ENCODE measurements at regions not wholly inside any gene's neighbourhood (a gene's known extent, or its start where the extent isn't known, plus 50 kb on each side); places are given as distances from the start of the nearest gene placed in this dataset.

DNA sequence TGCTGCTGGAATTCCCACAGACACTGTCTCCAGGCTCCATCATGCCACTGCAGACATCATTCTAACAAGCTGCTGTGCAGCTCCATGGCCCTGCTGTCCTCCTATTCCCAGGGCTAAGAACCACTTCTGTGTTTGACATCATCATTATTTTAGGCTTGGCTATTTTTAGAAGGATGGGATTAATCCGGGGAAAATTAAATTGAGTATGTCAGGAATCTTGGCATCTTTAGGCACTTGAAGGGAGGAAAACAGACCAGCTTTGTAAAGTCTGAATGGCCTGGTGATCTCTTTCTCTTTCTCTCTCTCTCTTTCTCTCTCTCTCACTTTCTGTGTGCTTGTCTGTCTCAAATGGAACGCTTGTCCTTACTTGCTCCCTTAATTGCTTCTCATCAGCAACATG, 568.3 kb upstream of the FLRT2 start:
- no peak overlapping the region for H3K27ac ChIP-seq
- intact Hi-C loops (cut with DNase I) = no loop called here
- TF ChIP-seq CTCF (IDR thresholded peaks at IDR 0.05) (no peak), POLR2A (IDR thresholded peaks at IDR 0.05) (no peak)
- no peaks in the 10 kb centered on the region for H3K27me3 ChIP-seq
- H3K4me3 ChIP-seq = no peak overlapping the region
- H3K4me1 ChIP-seq (replicated peaks in 1 of 2) = no peaks in the 10 kb centered on the region
- H3K36me3 ChIP-seq (replicated peaks in 1 of 2) = no peaks in the 10 kb centered on the region
- no peak for DNase-seq
- H3K9me3 ChIP-seq (replicated peaks in 1 of 3) = no peaks in the 10 kb centered on the region
- WGBS, 4 donors = 63 to 71% (median 65%) methylated on average over 2 of the region's 2 CpGs

DNA sequence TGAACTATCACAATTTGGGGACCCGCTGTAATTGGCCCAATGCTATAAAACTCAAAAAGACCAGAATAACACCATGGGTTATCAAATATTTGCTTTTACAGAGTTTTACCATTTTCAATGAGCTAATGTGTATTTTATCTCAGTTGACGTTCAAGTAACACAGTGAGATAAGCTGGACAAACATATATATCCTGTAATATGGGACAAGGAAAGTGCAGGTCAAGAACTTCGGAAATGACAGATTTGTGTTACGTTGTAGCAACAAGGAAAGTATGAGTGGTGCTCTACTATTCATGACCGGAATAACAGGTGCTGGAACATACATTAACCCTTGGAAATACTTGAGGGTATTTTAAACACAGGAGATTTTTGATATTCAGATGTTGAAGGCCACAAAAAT, 566.4 kb upstream of the FLRT2 start:
- Histone ChIP-seq H3K27ac (no peak overlapping the region), H3K4me3 (no peak overlapping the region), H3K4me1 (replicated peaks in 1 of 2) (no peaks in the 10 kb centered on the region), H3K27me3 (no peaks in the 10 kb centered on the region), H3K36me3 (replicated peaks in 1 of 2) (no peaks in the 10 kb centered on the region), H3K9me3 (replicated peaks in 1 of 3) (no peaks in the 10 kb centered on the region)
- TF ChIP-seq POLR2A (IDR thresholded peaks at IDR 0.05) = no peak
- no peak for TF ChIP-seq CTCF (IDR thresholded peaks at IDR 0.05)
- intact Hi-C loops (cut with DNase I) = no loop called here
- WGBS, 4 donors = 79 to 88% (median 84%) methylated on average over 5 of the region's 5 CpGs
- no peak for DNase-seq

DNA sequence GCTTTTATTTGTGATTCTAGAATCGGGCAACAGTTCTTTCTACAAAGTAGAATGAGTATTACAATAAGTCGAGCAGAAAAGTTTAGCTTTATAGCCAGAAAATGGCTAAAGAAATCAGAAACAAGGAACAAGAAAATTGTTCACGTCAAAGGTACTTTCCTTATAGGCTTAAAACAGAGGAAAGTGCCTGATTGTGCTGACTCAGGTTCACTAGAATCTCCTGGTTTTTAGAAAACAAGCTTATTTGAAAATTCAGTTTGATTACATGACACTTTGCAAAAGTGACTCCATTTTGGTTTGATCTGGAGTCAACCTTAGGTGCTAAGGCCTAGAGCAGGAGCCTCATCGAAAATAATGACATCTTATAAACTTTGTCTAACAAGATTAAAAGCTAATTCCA, 564.7 kb upstream of the FLRT2 start:
- no peaks in the 10 kb centered on the region for H3K27me3 ChIP-seq
- TF ChIP-seq POLR2A (IDR thresholded peaks at IDR 0.05) = no peak
- TF ChIP-seq CTCF (IDR thresholded peaks at IDR 0.05) = no peak
- no peak for DNase-seq
- H3K4me1 ChIP-seq (replicated peaks in 1 of 2) = no peaks in the 10 kb centered on the region
- no peak overlapping the region for H3K27ac ChIP-seq
- H3K9me3 ChIP-seq (replicated peaks in 1 of 3) = no peaks in the 10 kb centered on the region
- no peak overlapping the region for H3K4me3 ChIP-seq
- WGBS, 4 donors = 82 to 88% (median 86%) methylated on average over 4 of the region's 4 CpGs
- intact Hi-C loops (cut with DNase I) = no loop called here
- no peaks in the 10 kb centered on the region for H3K36me3 ChIP-seq (replicated peaks in 1 of 2)

- H3K36me3 ChIP-seq (replicated peaks in 1 of 2) = no peaks in the 10 kb centered on the region
- intact Hi-C loops (cut with DNase I) = no loop called here
- H3K4me1 ChIP-seq (replicated peaks in 1 of 2) = no peaks in the 10 kb centered on the region
- no peaks in the 10 kb centered on the region for H3K9me3 ChIP-seq (replicated peaks in 1 of 3)
- H3K4me3 ChIP-seq = no peak overlapping the region
- H3K27me3 ChIP-seq = no peaks in the 10 kb centered on the region
- no peak for DNase-seq
- H3K27ac ChIP-seq = no peak overlapping the region
- TF ChIP-seq CTCF (IDR thresholded peaks at IDR 0.05) (no peak), POLR2A (IDR thresholded peaks at IDR 0.05) (no peak)
- WGBS, 4 donors = 60 to 82% (median 80%) methylated on average over 4 of the region's 4 CpGs
These were observed 560.4 kb upstream of the FLRT2 start for GRCh38 chr14:84969501-84969900.
